Adrenal gland (tissue), 5 donors: ENCODE measurements at regions not wholly inside any gene's neighbourhood (a gene's known extent, or its start where the extent isn't known, plus 50 kb on each side); places are given as distances from the start of the nearest gene placed in this dataset.

Experiments
- POLR2A ChIP-seq, 2 donors: fragments of 450-650 bp; IDR thresholded peaks; one replicate each; pipeline ENCODE4 v1.6.1; 2017; ENCODE audit warnings: antibody characterized with exemption in 2 of 2, mild to moderate bottlenecking in 2 of 2, moderate library complexity in 1 of 2
- TF ChIP-seq, protein P1 (sequence below), 6 experiments: fragments of 450-650 bp in 4 of 6; fragments of 200-600 bp in 2 of 6; sonication (generic) in 1 of 6; IDR thresholded peaks; 1 replicate in 5 of 6; 2 replicates in 1 of 6; pipeline versions ENCODE4 v1.5.1 to v1.8.0; 2016 to 2021; ENCODE audit warnings: antibody characterized with exemption in 6 of 6, mild to moderate bottlenecking in 2 of 6, moderate library complexity in 1 of 6
- donor health status: DM: no; HTN: no; CAD: no.

DNA sequence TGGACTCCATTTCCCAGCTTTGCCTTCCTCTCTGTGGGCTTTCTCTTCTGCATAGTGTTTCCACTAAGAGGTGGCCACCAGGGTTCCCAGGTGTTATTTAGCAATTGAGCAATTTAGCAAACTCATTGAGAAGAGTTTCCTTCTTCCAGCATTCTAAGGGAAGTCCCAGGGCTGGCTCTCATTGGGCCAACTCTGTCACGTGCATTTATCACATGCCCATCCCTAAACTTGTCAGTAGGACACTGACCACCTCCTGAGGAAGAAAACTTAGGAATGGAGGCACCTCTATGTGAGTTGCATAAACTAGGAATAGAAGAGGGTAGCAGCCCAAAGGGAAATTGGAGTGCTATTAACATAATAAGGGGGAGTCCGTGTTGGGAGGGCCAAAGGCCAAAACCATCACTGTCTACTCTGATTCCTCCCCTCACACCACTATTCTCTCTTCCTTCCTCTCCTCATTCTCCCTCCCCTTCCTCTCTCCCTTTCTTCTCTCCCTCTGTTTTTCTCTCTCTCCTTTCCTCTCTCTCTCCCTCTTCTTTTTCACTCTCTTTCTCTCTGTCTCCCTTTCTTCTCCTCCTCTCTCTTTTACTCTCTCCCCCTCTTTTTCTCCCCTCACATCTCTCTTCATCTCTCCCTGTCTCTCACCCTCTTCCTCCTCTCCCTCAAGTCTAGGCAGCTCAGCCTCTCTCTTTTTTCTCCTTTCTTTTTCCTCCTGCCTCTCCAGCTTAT lies 213.4 kb downstream of the PALM2AKAP2 start:
- TF ChIP-seq, protein P1, sequence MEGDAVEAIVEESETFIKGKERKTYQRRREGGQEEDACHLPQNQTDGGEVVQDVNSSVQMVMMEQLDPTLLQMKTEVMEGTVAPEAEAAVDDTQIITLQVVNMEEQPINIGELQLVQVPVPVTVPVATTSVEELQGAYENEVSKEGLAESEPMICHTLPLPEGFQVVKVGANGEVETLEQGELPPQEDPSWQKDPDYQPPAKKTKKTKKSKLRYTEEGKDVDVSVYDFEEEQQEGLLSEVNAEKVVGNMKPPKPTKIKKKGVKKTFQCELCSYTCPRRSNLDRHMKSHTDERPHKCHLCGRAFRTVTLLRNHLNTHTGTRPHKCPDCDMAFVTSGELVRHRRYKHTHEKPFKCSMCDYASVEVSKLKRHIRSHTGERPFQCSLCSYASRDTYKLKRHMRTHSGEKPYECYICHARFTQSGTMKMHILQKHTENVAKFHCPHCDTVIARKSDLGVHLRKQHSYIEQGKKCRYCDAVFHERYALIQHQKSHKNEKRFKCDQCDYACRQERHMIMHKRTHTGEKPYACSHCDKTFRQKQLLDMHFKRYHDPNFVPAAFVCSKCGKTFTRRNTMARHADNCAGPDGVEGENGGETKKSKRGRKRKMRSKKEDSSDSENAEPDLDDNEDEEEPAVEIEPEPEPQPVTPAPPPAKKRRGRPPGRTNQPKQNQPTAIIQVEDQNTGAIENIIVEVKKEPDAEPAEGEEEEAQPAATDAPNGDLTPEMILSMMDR (IDR thresholded peaks at IDR 0.05): no peak
- no peak for TF ChIP-seq POLR2A (IDR thresholded peaks at IDR 0.05)
